Left lung (tissue), 4 donors: ENCODE measurements at regions not wholly inside any gene's neighbourhood (a gene's known extent, or its start where the extent isn't known, plus 50 kb on each side); places are given as distances from the start of the nearest gene placed in this dataset.

Experiments
- ATAC-seq: fragments of 200-7000 bp; cut with Tn5 transposase; one replicate; pipeline ENCODE4 v1.9.1; 2020; ENCODE audit warnings: moderate library complexity
- DNase-seq, 4 donors: peaks; one replicate each; pipeline ENCODE4 v3.0.0-alpha.2; 2013 to 2020
- H3K27ac ChIP-seq, 2 donors: fragments of 200-600 bp; sonication (generic) in 1 of 2; one replicate each; pipeline versions ENCODE4 v1.5.0 to v1.8.0; 2020 to 2021
- H3K27me3 ChIP-seq, 2 donors: fragments of 200-600 bp; sonication (generic) in 1 of 2; one replicate each; pipeline versions ENCODE4 v1.5.0 to v1.8.0; 2020 to 2021
- H3K36me3 ChIP-seq, 2 donors: fragments of 200-600 bp; sonication (generic) in 1 of 2; one replicate each; pipeline versions ENCODE4 v1.5.0 to v1.8.0; 2020 to 2021
- H3K4me1 ChIP-seq, 2 donors: fragments of 200-600 bp; one replicate each; pipeline ENCODE4 v1.8.0; 2021
- H3K4me3 ChIP-seq, 2 donors: fragments of 200-600 bp; sonication (generic) in 1 of 2; one replicate each; pipeline versions ENCODE4 v1.5.0 to v1.8.0; 2020 to 2021; ENCODE audit warnings: mild to moderate bottlenecking in 1 of 2
- H3K9me3 ChIP-seq, 2 donors: fragments of 200-600 bp; sonication (generic) in 1 of 2; one replicate each; pipeline versions ENCODE4 v1.5.0 to v1.8.0; 2020 to 2021
- CTCF ChIP-seq, 2 donors: fragments of 200-600 bp; sonication (generic) in 1 of 2; IDR thresholded peaks; one replicate each; pipeline versions ENCODE4 v1.5.0 to v1.8.0; 2021; ENCODE audit warnings: antibody characterized with exemption in 2 of 2
- intact Hi-C, 2 donors: fragments of 100-400 bp; cut with DNase I; formaldehyde crosslinking; loops; one replicate each; pipeline versions ENCODE4 v1.11.2 to v1.14.2; 2022
- donor health status: DM: no; HTN: yes; CAD: no.
- donor health status: DM: no; HTN: no; CAD: no.

- intact Hi-C loops = no loop called here
- Histone ChIP-seq H3K9me3 (no peaks in the 10 kb centered on the region), H3K36me3 (no peaks in the 10 kb centered on the region), H3K27ac (no peak overlapping the region), H3K4me1 (no peaks in the 10 kb centered on the region), H3K27me3 (no peaks in the 10 kb centered on the region), H3K4me3 (no peak overlapping the region)
- ATAC-seq (no peak), DNase-seq (no peak)
- no peak for TF ChIP-seq CTCF (IDR thresholded peaks at IDR 0.05)
Measured at GRCh38 chr18:66136039-66136438, 385.2 kb downstream of the CDH7 start.

GRCh38 chr18:66129248-66129647, 378.4 kb downstream of the CDH7 start:
- H3K4me3 ChIP-seq = no peak overlapping the region
- DNase-seq (no peak), ATAC-seq (no peak)
- no peak for TF ChIP-seq CTCF (IDR thresholded peaks at IDR 0.05)
- no peak overlapping the region for H3K27ac ChIP-seq
- H3K9me3 ChIP-seq = no peaks in the 10 kb centered on the region
- H3K36me3 ChIP-seq = no peaks in the 10 kb centered on the region
- H3K27me3 ChIP-seq = no peaks in the 10 kb centered on the region
- intact Hi-C loops = no loop called here
- no peaks in the 10 kb centered on the region for H3K4me1 ChIP-seq

DNA sequence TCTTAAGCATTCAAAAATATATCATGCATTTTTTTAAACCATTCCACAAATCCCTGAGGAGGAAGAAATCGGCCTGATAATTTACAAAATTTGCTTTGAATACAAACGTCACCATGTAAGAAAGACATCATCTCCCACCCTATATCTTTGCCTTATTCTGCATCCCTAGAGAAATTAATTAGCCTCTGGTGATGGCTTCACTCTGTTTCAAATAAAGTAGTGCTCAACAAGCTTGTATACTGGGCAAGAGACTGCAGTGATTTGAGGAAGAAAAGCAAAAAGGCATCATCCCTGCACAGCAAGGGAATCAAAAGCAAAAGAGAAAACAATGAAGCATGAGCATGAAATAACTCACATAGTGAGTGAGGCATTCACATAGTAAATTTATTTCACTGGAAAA, 375.5 kb downstream of the CDH7 start:
- no peaks in the 10 kb centered on the region for H3K36me3 ChIP-seq
- no peak overlapping the region for H3K4me3 ChIP-seq
- intact Hi-C loops = no loop called here
- ATAC-seq (no peak), DNase-seq (peak in 1 of 4 donors; percentile 21)
- H3K4me1 ChIP-seq = no peaks in the 10 kb centered on the region
- no peaks in the 10 kb centered on the region for H3K27me3 ChIP-seq
- H3K27ac ChIP-seq = no peak overlapping the region
- TF ChIP-seq CTCF (IDR thresholded peaks at IDR 0.05) = no peak
- H3K9me3 ChIP-seq = no peaks in the 10 kb centered on the region

DNA sequence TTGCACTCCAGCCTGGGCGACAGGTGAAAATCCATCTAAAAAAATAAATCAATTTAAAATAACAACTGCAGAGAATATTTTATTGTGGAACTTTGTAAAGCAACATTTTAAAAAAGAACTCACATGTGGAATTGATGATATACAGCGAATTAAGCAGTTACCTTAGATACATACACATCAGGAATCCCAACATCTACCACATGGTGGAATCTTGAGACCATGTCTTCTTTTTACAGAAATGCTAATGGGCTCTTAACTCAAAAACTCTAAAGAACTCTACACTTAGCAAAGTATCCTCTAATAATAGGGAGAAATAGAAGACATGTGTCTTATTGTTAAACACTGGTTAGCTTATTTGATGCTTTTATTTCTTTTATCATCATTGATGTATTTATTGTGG, 373.6 kb downstream of the CDH7 start:
- H3K36me3 ChIP-seq = no peaks in the 10 kb centered on the region
- DNase-seq (no peak), ATAC-seq (no peak)
- TF ChIP-seq CTCF (IDR thresholded peaks at IDR 0.05) = no peak
- H3K4me3 ChIP-seq = no peak overlapping the region
- no peaks in the 10 kb centered on the region for H3K4me1 ChIP-seq
- intact Hi-C loops = no loop called here
- H3K9me3 ChIP-seq = no peaks in the 10 kb centered on the region
- no peaks in the 10 kb centered on the region for H3K27me3 ChIP-seq
- no peak overlapping the region for H3K27ac ChIP-seq

DNA sequence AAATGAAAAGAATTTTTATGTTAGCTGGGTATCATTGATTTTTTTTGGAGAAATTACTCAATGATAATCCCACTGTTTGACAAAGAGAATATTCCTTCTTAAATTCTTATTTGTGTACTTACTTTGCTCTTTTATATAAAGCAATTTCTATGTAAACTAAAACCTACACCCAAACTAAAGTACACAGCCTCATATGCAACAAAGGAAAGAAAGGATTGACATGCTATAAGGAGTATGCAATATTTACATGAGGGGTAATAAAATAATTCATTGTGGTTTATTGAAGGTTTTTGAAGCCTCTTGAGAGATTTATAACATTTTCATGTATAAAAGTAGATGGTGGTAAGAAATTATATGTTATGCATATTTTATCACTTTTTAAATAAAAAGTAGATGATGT, 368.5 kb downstream of the CDH7 start:
- no peak for TF ChIP-seq CTCF (IDR thresholded peaks at IDR 0.05)
- H3K27ac ChIP-seq = no peak overlapping the region
- H3K4me1 ChIP-seq = no peaks in the 10 kb centered on the region
- intact Hi-C loops = no loop called here
- H3K9me3 ChIP-seq = no peaks in the 10 kb centered on the region
- no peak for ATAC-seq
- no peaks in the 10 kb centered on the region for H3K36me3 ChIP-seq
- no peak overlapping the region for H3K4me3 ChIP-seq
- no peaks in the 10 kb centered on the region for H3K27me3 ChIP-seq
- no peak for DNase-seq
